ENCODE measurements at regions not wholly inside any gene's neighbourhood (a gene's known extent, or its start where the extent isn't known, plus 50 kb on each side); places are given as distances from the start of the nearest gene placed in this dataset.

DNA sequence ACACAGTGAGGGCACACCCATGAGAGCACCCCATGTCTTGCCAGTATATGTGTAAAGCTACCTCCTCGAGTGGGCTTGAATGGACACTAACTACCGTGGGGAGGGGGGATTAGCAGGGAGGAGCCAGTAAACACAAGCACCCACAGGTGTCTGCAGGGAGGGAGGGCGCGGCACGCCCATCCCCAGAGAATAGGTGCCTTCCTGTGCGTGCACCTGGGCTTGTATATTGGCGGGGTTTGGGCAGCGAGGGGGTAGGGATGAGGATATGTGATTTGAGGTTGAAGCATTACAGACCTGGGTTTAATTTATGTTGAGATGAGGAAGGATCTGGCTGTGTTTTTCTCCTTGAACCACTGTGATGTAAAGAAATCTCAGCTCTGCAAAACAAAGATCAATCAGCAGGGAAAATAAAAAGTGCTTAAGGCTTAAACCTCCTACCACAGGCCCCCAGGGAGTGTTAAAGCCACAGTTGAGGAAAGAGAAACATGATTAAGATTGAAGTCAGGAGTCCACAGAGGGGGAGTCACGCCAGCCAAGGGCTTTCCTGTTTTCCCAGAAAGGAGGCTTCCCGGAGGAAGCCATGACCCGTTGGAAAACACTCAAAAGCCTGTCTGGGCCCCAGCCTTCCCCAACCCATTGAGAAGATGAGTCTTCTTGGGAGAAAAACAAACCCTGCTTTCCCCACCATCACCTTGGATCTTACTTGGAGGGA, 80.0 kb downstream of the CAMK2N1 start:
- TF ChIP-seq, protein P1, sequence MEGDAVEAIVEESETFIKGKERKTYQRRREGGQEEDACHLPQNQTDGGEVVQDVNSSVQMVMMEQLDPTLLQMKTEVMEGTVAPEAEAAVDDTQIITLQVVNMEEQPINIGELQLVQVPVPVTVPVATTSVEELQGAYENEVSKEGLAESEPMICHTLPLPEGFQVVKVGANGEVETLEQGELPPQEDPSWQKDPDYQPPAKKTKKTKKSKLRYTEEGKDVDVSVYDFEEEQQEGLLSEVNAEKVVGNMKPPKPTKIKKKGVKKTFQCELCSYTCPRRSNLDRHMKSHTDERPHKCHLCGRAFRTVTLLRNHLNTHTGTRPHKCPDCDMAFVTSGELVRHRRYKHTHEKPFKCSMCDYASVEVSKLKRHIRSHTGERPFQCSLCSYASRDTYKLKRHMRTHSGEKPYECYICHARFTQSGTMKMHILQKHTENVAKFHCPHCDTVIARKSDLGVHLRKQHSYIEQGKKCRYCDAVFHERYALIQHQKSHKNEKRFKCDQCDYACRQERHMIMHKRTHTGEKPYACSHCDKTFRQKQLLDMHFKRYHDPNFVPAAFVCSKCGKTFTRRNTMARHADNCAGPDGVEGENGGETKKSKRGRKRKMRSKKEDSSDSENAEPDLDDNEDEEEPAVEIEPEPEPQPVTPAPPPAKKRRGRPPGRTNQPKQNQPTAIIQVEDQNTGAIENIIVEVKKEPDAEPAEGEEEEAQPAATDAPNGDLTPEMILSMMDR (IDR thresholded peaks at IDR 0.05), result no peak
- TF ChIP-seq POLR2A (IDR thresholded peaks at IDR 0.05) (no peak), EP300 (IDR thresholded peaks at IDR 0.05) (no peak)
